KBM-7 (cell line): ENCODE measurements at regions not wholly inside any gene's neighbourhood (a gene's known extent, or its start where the extent isn't known, plus 50 kb on each side); places are given as distances from the start of the nearest gene placed in this dataset.

Source experiments
- DNase-seq: peaks from one replicate; pipeline ENCODE4 v3.0.0-alpha.2; 2015
- in situ Hi-C: fragments of 300-500 bp; cut with MboI; formaldehyde crosslinking; loops from 2 replicates; pipeline ENCODE4 v1.14.3; 2020; ENCODE audit warnings: low sequenced_read_pairs, low pct_unique_long_range_greater_than_20kb, mixed read lengths

- no peak for DNase-seq
- in situ Hi-C loops = no loop called here
These were observed 768.5 kb downstream of the TSN start for GRCh38 chr2:122523981-122524380.

- no peak for DNase-seq
- in situ Hi-C loops = no loop called here
These were observed 769.9 kb downstream of the TSN start for GRCh38 chr2:122525336-122525735.

DNA sequence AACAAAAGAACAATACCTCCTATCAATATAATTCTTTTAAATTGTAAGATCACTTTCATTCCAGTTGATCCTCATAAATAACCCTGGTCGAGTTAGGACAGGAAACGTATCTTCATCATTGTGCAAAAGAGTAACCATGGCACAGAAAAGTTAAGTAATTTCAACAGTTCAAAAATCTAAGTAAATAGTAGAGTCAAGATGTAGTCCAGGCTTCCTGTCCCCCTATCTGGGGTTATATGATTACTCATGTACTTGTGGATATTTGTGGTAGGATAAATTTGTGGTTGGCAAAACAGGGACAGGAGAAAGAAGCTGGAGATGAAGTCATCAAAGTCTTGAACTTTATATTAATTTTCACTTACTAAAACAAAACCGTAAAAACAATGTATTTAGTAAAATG, 772.6 kb downstream of the TSN start:
- no peak for DNase-seq

GRCh38 chr2:122528958-122529705, 773.7 kb downstream of the TSN start:
- in situ Hi-C loops = no loop called here

More for the DNA sequence above, 772.6 kb downstream of the TSN start:
- in situ Hi-C loops = no loop called here

GRCh38 chr2:122530814-122531213, 775.4 kb downstream of the TSN start:
- in situ Hi-C loops = no loop called here
- DNase-seq = no peak

More at GRCh38 chr2:122528958-122529705, 773.7 kb downstream of the TSN start:
- no peak for DNase-seq

DNA sequence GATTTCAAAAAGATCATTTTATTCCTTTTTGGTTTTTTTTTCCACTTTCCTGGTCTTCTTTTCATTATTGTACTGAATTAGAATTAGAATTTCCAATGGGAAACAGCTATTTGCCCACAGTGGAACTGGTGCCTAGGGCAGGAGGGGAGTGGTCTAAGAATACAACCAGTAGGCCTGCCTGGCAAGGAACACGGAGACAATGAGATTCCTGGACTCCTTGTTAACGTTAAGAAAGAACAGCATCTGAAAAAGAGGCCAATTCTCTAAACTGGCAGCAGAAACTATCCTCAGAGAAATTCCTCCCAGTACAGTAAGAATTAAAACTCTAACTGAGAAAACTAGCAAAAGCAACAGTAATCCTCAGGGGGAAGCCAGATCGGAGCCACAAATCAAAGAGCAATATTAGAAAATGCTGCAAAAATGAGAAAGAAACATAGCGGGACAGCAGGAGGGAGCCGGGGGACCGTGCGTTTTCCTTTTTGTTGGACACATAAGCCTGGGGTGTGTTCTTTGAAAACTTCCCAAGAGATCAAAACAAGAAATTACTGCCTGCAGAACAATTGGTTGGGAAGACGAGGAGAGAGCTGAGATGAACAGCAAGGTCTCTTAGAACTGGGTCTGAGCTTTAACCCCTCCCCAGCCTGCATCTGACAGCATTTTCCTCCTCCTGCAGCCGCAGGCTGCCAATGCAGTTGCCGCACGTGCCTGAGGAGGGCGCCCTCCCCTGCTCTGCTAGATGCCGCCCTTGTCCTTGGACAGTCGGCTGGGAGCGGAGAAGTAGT, 776.0 kb downstream of the TSN start:
- in situ Hi-C loops = no loop called here
- DNase-seq = no peak

DNA sequence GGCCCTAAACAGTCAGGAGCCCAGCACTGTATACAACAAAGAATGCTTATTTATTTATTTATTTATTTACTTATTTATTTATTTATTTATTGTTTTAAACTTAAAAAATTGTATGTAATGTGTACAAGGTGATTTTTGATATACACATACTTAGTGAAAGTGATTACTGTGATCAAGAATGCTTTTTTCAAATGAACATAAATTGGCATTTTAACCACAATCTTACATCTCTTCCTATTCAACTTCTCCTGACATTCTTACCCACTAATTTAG, 776.6 kb downstream of the TSN start:
- in situ Hi-C loops = no loop called here
- no peak for DNase-seq

GRCh38 chr2:122532481-122532880, 777.0 kb downstream of the TSN start:
- no peak for DNase-seq
- in situ Hi-C loops = no loop called here

GRCh38 chr2:122535960-122536505, 780.6 kb downstream of the TSN start:
- in situ Hi-C loops = no loop called here
- DNase-seq = no peak

GRCh38 chr2:122539311-122539710, 783.9 kb downstream of the TSN start:
- in situ Hi-C loops = no loop called here

DNA sequence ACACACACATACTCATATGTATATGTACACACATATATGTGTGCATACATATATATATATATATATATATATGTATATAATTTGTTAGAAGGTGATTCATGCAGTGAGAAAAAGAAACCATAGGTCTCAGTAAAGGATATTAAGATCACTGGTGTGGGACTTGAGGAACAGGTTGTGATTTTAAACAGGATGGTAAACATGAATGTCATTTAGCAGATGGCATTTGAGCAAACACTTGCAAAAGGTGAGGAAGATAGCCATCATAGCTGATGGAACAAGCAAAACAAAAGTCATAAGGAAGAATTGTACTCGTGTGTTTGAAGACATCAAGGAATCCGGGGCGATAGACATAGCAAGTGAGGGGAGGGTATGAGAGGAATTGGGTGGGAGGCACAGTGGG, 784.5 kb downstream of the TSN start:
- in situ Hi-C loops = no loop called here
- DNase-seq = no peak

More at GRCh38 chr2:122539311-122539710, 783.9 kb downstream of the TSN start:
- DNase-seq = no peak

GRCh38 chr2:122542236-122542635, 786.8 kb downstream of the TSN start:
- no peak for DNase-seq
- in situ Hi-C loops = no loop called here

GRCh38 chr2:122542646-122543045, 787.2 kb downstream of the TSN start:
- DNase-seq = no peak
- in situ Hi-C loops = no loop called here

- in situ Hi-C loops = no loop called here
- DNase-seq = no peak
These were observed 788.4 kb downstream of the TSN start for GRCh38 chr2:122543815-122544214.

DNA sequence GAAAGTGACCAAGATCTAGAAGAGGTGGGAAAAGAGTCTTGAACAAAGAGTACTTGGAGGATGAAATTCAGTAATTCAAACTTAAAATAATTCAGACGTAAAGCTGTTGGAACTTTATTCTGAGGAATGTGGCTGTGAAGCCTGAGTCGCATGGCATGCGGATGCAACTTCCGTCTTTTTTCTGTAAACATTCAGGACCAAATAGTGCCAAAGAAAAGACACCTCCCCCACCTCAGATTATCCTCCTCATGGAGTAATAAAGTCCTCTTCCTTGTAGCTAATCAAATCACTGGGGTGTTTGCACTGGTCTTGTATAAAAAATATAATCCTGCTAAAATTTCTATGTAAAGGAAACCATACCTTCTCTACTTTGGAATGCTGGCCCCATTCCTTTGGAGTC, 790.4 kb downstream of the TSN start:
- in situ Hi-C loops = no loop called here
- DNase-seq = no peak

- in situ Hi-C loops = no loop called here
- DNase-seq = no peak
These were observed 807.3 kb downstream of the TSN start for GRCh38 chr2:122562775-122563174.

GRCh38 chr2:122563781-122564180, 808.3 kb downstream of the TSN start:
- in situ Hi-C loops = no loop called here
- no peak for DNase-seq

DNA sequence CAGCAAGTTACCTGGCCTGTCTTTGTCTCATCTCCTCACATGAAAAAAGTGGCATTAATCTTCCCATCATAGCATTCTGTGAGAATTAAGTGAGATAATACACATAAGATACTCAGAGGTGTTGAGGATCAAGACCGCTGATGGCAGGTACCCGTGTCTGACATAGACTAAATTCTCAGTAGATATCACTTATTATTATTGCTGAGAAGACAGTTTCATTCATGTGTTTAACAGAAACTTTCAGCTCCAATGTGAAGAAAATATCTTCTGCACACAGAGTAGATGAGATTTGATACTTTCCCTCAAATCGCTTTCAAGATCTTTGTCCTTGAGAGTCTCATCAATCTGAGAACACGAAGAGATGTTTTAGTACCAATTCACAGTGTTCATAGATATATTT, 809.4 kb downstream of the TSN start:
- in situ Hi-C loops = no loop called here
- DNase-seq = no peak

GRCh38 chr2:122565364-122565763, 809.9 kb downstream of the TSN start:
- DNase-seq = no peak

GRCh38 chr2:122570641-122571040, 815.2 kb downstream of the TSN start:
- in situ Hi-C loops = no loop called here

More at GRCh38 chr2:122565364-122565763, 809.9 kb downstream of the TSN start:
- in situ Hi-C loops = no loop called here

More at GRCh38 chr2:122570641-122571040, 815.2 kb downstream of the TSN start:
- DNase-seq = no peak
